ENCODE measurements at regions not wholly inside any gene's neighbourhood (a gene's known extent, or its start where the extent isn't known, plus 50 kb on each side); places are given as distances from the start of the nearest gene placed in this dataset.

DNA sequence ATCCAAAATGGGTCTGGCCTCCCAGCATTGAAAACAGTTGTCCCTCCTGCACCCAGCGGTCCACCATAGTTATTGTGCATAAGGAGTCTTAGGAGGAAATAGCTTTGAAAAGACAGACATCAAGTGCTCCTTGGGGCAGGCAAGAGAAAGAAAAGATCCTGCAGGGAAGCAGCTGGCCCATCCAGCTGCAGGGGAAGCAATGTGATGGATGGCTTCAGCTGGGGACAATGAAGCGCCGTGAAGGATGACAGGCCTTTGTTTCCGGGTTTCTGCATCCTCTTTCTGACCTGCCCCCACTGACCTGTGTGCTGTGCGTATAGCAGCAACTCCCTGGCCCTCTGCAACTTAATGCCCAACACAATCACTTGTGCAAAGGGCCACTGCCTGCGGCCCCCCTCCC is 142.9 kb upstream of the NCKAP5 start:
- CTCF ChIA-PET (ENCODE audit: unreplicated experiment): no interaction called here

DNA sequence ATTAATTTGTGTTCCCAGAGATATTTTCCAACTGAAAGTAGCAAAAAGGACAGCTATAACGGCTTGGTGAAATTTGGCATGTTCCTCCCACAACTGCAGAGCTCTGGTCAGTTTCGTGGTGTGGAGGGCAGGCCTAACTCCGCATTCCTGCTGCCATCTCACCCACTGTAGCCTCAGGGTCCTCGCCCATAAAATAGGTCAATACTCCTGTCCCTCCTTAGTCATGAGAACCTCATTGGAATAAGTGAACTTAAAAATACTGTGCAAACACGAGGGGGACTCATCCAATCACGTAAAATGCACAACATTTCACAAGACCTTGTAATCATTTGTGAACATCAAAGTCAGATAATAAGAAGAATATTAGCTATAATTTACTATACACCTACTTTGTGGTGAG is 143.5 kb upstream of the NCKAP5 start:
- POLR2A ChIA-PET: no interaction called here
- intact Hi-C loops (cut with micrococcal nuclease; ENCODE audit: unreplicated experiment): no loop called here
- CTCF ChIA-PET (ENCODE audit: unreplicated experiment): no interaction called here
- Histone ChIP-seq H3K9me3 (ENCODE audit: low read length) (no peaks in the 10 kb centered on the region), H3K79me2 (ENCODE audit: insufficient read depth, low read depth, low read length) (no peaks in the 10 kb centered on the region), H3K4me1 (ENCODE audit: insufficient read depth, low read length, poor library complexity, severe bottlenecking) (no peaks in the 10 kb centered on the region), H3K36me3 (ENCODE audit: insufficient read depth, low read length) (no peaks in the 10 kb centered on the region), H4K20me1 (ENCODE audit: insufficient read depth, low read length) (no peaks in the 10 kb centered on the region), H3K27ac (ENCODE audit: low read depth, low read length, poor library complexity, severe bottlenecking) (no peak overlapping the region), H2AFZ (ENCODE audit: low read length) (no peak overlapping the region), H3K9me2 (ENCODE audit: insufficient read depth, low read length) (no peaks in the 10 kb centered on the region), H3K4me2 (ENCODE audit: low read length) (no peak overlapping the region), H3K4me3 (ENCODE audit: low read depth, low read length, poor library complexity, severe bottlenecking) (no peak overlapping the region)
- TF ChIP-seq EZH2phosphoT487 (IDR thresholded peaks at IDR 0.05; ENCODE audit: borderline replicate concordance, low read depth, low read length): no peak
- no TSS peak for BruUV-seq (replicated peaks)
- no peak for DNase-seq (ENCODE audit: low spot score)

More for the DNA sequence above, 142.9 kb upstream of the NCKAP5 start:
- no peak for DNase-seq (ENCODE audit: low spot score)
- Histone ChIP-seq H3K4me1 (ENCODE audit: insufficient read depth, low read length, poor library complexity, severe bottlenecking) (no peaks in the 10 kb centered on the region), H3K79me2 (ENCODE audit: insufficient read depth, low read depth, low read length) (no peaks in the 10 kb centered on the region), H3K36me3 (ENCODE audit: insufficient read depth, low read length) (no peaks in the 10 kb centered on the region), H3K9me2 (ENCODE audit: insufficient read depth, low read length) (no peaks in the 10 kb centered on the region), H3K9me3 (ENCODE audit: low read length) (no peaks in the 10 kb centered on the region), H2AFZ (ENCODE audit: low read length) (no peak overlapping the region), H3K4me2 (ENCODE audit: low read length) (no peak overlapping the region), H3K4me3 (ENCODE audit: low read depth, low read length, poor library complexity, severe bottlenecking) (no peak overlapping the region), H3K27ac (ENCODE audit: low read depth, low read length, poor library complexity, severe bottlenecking) (no peak overlapping the region), H4K20me1 (ENCODE audit: insufficient read depth, low read length) (no peaks in the 10 kb centered on the region)
- BruUV-seq (replicated peaks): no TSS peak
- POLR2A ChIA-PET: no interaction called here
- intact Hi-C loops (cut with micrococcal nuclease; ENCODE audit: unreplicated experiment): no loop called here
- TF ChIP-seq, protein P1, sequence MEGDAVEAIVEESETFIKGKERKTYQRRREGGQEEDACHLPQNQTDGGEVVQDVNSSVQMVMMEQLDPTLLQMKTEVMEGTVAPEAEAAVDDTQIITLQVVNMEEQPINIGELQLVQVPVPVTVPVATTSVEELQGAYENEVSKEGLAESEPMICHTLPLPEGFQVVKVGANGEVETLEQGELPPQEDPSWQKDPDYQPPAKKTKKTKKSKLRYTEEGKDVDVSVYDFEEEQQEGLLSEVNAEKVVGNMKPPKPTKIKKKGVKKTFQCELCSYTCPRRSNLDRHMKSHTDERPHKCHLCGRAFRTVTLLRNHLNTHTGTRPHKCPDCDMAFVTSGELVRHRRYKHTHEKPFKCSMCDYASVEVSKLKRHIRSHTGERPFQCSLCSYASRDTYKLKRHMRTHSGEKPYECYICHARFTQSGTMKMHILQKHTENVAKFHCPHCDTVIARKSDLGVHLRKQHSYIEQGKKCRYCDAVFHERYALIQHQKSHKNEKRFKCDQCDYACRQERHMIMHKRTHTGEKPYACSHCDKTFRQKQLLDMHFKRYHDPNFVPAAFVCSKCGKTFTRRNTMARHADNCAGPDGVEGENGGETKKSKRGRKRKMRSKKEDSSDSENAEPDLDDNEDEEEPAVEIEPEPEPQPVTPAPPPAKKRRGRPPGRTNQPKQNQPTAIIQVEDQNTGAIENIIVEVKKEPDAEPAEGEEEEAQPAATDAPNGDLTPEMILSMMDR (conservative IDR thresholded peaks at IDR 0.05; ENCODE audit: low read length): no peak
- no peak for TF ChIP-seq EZH2phosphoT487 (IDR thresholded peaks at IDR 0.05; ENCODE audit: borderline replicate concordance, low read depth, low read length)

DNA sequence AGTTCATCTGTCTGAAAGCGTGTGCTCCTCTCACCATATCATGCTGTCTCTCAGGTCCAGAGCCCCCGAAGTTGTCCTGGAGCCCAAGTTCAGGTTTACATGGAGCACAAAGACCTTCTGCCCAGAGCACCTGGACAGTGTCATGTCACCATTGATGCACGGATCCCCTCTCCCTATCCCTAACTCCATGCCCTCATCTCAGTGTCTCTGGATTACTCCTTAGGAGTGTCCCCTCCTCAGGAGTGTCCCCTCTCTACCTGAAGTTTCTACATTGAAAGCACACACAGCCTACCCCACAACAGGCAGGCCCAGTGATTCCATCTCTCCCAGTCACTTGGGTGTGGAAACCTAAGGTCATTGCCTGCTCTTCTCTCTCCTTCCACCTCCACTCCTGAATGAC is 144.1 kb upstream of the NCKAP5 start:
- DNase-seq (ENCODE audit: low spot score): no peak
- H3K9me2 ChIP-seq (ENCODE audit: insufficient read depth, low read length): no peaks in the 10 kb centered on the region
- ChIA-PET POLR2A (no interaction called here), CTCF (ENCODE audit: unreplicated experiment) (no interaction called here)
- TF ChIP-seq, protein P1 (conservative IDR thresholded peaks at IDR 0.05; ENCODE audit: low read length): no peak
- TF ChIP-seq EZH2phosphoT487 (IDR thresholded peaks at IDR 0.05; ENCODE audit: borderline replicate concordance, low read depth, low read length): no peak
- no peak overlapping the region for H3K4me3 ChIP-seq (ENCODE audit: low read depth, low read length, poor library complexity, severe bottlenecking)
- H4K20me1 ChIP-seq (ENCODE audit: insufficient read depth, low read length): no peaks in the 10 kb centered on the region
- no peaks in the 10 kb centered on the region for H3K36me3 ChIP-seq (ENCODE audit: insufficient read depth, low read length)
- no peaks in the 10 kb centered on the region for H3K9me3 ChIP-seq (ENCODE audit: low read length)
- H3K27ac ChIP-seq (ENCODE audit: low read depth, low read length, poor library complexity, severe bottlenecking): no peak overlapping the region
- no peak overlapping the region for H3K4me2 ChIP-seq (ENCODE audit: low read length)
- no peaks in the 10 kb centered on the region for H3K4me1 ChIP-seq (ENCODE audit: insufficient read depth, low read length, poor library complexity, severe bottlenecking)
- intact Hi-C loops (cut with micrococcal nuclease; ENCODE audit: unreplicated experiment): no loop called here
- no peak overlapping the region for H2AFZ ChIP-seq (ENCODE audit: low read length)
- BruUV-seq (replicated peaks): no TSS peak
- no peaks in the 10 kb centered on the region for H3K79me2 ChIP-seq (ENCODE audit: insufficient read depth, low read depth, low read length)
